A673 (cell line): ENCODE measurements at regions not wholly inside any gene's neighbourhood (a gene's known extent, or its start where the extent isn't known, plus 50 kb on each side); places are given as distances from the start of the nearest gene placed in this dataset.

Experiments
- BruUV-seq: library from RNA; stranded (reverse); fragments of 400-500 nt; replicated peaks from 2 replicates; lab custom pipeline; 2021; lab: Mats Ljungman, UMichigan
- CTCF ChIA-PET: fragments of 300-600 bp; sonication (Branson Sonifier 250); formaldehyde crosslinking; loops from one replicate; lab custom pipeline; 2022; ENCODE audit warnings: antibody characterized with exemption; lab: Charles Lee
- POLR2A ChIA-PET: fragments of 300-600 bp; sonication (Branson Sonifier 250); formaldehyde crosslinking; loops from one replicate; lab custom pipeline; 2022; ENCODE audit warnings: antibody characterized with exemption; ENCODE audit not compliant: low non-redundant PET; lab: Charles Lee
- DNase-seq: peaks from one replicate; pipeline ENCODE4 v3.0.0-alpha.2; 2015; ENCODE audit warnings: low spot score
- H3K27ac ChIP-seq: fragments of 200-600 bp; sonication (generic); 2 replicates; pipeline ENCODE4 v1.5.1; 2016; ENCODE audit warnings: mixed run types, low read depth, mild to moderate bottlenecking, mixed read lengths, antibody characterized with exemption, low read length; ENCODE audit not compliant: poor library complexity, severe bottlenecking
- H3K27me3 ChIP-seq: fragments of 200-600 bp; sonication (generic); replicated peaks from 2 replicates; pipeline ENCODE4 v1.6.1; 2017; ENCODE audit warnings: mixed run types, low read depth, mild to moderate bottlenecking, mixed read lengths, antibody characterized with exemption, low read length; ENCODE audit not compliant: insufficient read depth, poor library complexity
- H3K36me3 ChIP-seq: fragments of 200-600 bp; sonication (generic); 2 replicates; pipeline ENCODE4 v1.6.1; 2016; ENCODE audit warnings: mixed run types, mild to moderate bottlenecking, mixed read lengths, antibody characterized with exemption, low read length; ENCODE audit not compliant: insufficient read depth, poor library complexity, severe bottlenecking
- H3K4me1 ChIP-seq: fragments of 200-600 bp; sonication (generic); 2 replicates; pipeline ENCODE4 v1.6.1; 2017; ENCODE audit warnings: mixed run types, mild to moderate bottlenecking, mixed read lengths, antibody characterized with exemption, low read length; ENCODE audit not compliant: insufficient read depth, poor library complexity, severe bottlenecking
- H3K4me3 ChIP-seq: fragments of 200-600 bp; sonication (generic); 2 replicates; pipeline ENCODE4 v1.5.1; 2016; ENCODE audit warnings: low read depth, mixed run types, mild to moderate bottlenecking, mixed read lengths, low read length; ENCODE audit not compliant: poor library complexity, severe bottlenecking
- H3K9me3 ChIP-seq: fragments of 200-600 bp; sonication (generic); 2 replicates; pipeline ENCODE4 v1.6.1; 2016; ENCODE audit warnings: mixed run types, low read depth, mild to moderate bottlenecking, mixed read lengths, antibody characterized with exemption, low read length; ENCODE audit not compliant: poor library complexity, severe bottlenecking
- EZH2 ChIP-seq: fragments of 200-600 bp; sonication (generic); IDR thresholded peaks from 2 replicates; pipeline ENCODE4 v1.6.1; 2017; ENCODE audit warnings: borderline replicate concordance, low read depth, mild to moderate bottlenecking, mixed read lengths, antibody characterized with exemption, low read length; ENCODE audit not compliant: poor library complexity, severe bottlenecking
- intact Hi-C: fragments of 100-400 bp; cut with micrococcal nuclease; formaldehyde crosslinking; loops from one replicate; pipeline ENCODE4 v1.10.0; 2022; ENCODE audit not compliant: unreplicated experiment
- TF ChIP-seq, protein P1 (sequence below): fragments of 300-800, 200-600 bp; sonication (generic); conservative IDR thresholded peaks from 2 replicates; pipeline ENCODE4 v1.5.1; 2017; ENCODE audit warnings: low read depth, mild to moderate bottlenecking, antibody characterized with exemption, low read length, moderate library complexity, mixed read lengths

DNA sequence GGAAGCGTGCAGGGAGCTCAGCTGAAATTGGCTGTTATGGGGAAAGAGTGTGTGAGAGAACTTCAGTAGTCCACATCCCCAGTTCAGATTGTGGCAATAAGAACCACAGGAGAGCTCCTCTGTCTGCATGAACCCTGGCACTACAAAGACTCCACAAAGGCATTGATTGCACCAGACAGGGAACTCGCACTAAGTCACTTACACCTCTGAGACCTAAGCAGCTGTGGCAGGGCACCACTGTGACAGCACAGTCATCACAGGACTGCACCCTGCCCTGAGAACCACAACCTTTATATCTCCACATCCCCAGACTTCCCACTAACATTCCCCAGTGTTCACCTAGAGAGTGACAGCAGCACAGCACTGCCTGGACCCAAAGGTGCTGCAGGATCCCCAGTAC, 226.8 kb downstream of the XPNPEP1 start:
- DNase-seq = no peak
- Histone ChIP-seq H3K27ac (no peak overlapping the region), H3K4me3 (no peak overlapping the region), H3K27me3 (no peaks in the 10 kb centered on the region), H3K36me3 (no peaks in the 10 kb centered on the region), H3K4me1 (no peaks in the 10 kb centered on the region), H3K9me3 (no peaks in the 10 kb centered on the region)
- CTCF ChIA-PET = no interaction called here
- POLR2A ChIA-PET = no interaction called here
- TF ChIP-seq, protein P1, sequence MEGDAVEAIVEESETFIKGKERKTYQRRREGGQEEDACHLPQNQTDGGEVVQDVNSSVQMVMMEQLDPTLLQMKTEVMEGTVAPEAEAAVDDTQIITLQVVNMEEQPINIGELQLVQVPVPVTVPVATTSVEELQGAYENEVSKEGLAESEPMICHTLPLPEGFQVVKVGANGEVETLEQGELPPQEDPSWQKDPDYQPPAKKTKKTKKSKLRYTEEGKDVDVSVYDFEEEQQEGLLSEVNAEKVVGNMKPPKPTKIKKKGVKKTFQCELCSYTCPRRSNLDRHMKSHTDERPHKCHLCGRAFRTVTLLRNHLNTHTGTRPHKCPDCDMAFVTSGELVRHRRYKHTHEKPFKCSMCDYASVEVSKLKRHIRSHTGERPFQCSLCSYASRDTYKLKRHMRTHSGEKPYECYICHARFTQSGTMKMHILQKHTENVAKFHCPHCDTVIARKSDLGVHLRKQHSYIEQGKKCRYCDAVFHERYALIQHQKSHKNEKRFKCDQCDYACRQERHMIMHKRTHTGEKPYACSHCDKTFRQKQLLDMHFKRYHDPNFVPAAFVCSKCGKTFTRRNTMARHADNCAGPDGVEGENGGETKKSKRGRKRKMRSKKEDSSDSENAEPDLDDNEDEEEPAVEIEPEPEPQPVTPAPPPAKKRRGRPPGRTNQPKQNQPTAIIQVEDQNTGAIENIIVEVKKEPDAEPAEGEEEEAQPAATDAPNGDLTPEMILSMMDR = no peak
- TF ChIP-seq EZH2 = no peak
- no TSS peak for BruUV-seq
- intact Hi-C loops = no loop called here

DNA sequence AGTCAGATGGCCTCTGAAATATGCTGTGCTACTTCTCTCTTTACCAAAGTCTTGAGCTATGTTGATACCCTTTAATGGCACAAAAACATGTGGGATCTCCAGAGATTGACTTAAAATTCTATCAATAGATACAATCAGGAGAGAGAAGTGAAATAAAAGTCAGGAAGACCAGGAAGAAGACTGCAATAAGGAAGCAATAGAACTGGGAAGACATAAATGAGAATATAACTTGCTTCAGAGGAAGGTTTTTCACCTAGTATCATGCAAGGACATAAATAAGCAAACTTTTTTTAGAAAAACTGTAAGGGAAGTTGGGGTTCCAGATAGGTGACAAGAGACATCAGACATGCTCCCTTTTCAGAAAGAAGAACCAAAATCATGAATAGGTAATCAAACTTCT, 227.3 kb downstream of the XPNPEP1 start:
- Histone ChIP-seq H3K9me3 (no peaks in the 10 kb centered on the region), H3K27me3 (no peaks in the 10 kb centered on the region), H3K4me3 (no peak overlapping the region), H3K4me1 (no peaks in the 10 kb centered on the region), H3K27ac (no peak overlapping the region), H3K36me3 (no peaks in the 10 kb centered on the region)
- POLR2A ChIA-PET = no interaction called here
- intact Hi-C loops = no loop called here
- no peak for TF ChIP-seq EZH2
- TF ChIP-seq, protein P1 = no peak
- CTCF ChIA-PET = no interaction called here
- no peak for DNase-seq
- no TSS peak for BruUV-seq

DNA sequence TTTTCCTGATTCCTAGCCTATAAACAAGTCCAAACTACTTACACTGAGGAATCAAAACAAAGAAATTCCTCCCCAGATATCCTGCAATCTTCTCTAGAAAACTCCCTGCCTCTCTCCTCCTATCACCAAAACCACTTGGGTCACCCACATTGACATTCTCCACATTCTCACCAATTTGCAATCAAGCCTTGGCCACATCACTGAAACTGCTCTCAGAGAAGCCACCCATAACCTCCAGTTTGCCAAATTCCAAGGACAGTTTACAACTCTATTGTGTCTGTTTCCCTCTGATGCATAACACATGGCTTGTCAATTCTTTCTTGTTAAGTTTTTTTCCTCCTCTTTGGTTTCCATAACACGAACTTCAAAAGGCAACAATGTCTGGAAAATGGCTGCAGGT, 233.5 kb downstream of the XPNPEP1 start:
- Histone ChIP-seq H3K27ac (no peak overlapping the region), H3K9me3 (no peaks in the 10 kb centered on the region), H3K4me3 (no peak overlapping the region), H3K27me3 (no peaks in the 10 kb centered on the region), H3K36me3 (no peaks in the 10 kb centered on the region), H3K4me1 (no peaks in the 10 kb centered on the region)
- no TSS peak for BruUV-seq
- intact Hi-C loops = no loop called here
- ChIA-PET POLR2A (no interaction called here), CTCF (no interaction called here)
- no peak for DNase-seq
- TF ChIP-seq EZH2 = no peak
- TF ChIP-seq, protein P1 = no peak
